ENCODE measurements at regions not wholly inside any gene's neighbourhood (a gene's known extent, or its start where the extent isn't known, plus 50 kb on each side); places are given as distances from the start of the nearest gene placed in this dataset.
A peak's percentile ranks its signal among the peaks of the same experiment; 100 is the strongest.
"Not testable (repeated sequence)": the region's sequence is repeated elsewhere in the genome, so short reads cannot be mapped to it uniquely, and the experiment has no call there.

GRCh38 chr22:49671331-49672013 is 156.2 kb downstream of the BRD1 start:
- TF ChIP-seq CTCF (IDR thresholded peaks at IDR 0.05) (no peak), POLR2A (IDR thresholded peaks at IDR 0.05) (no peak)
- DNase-seq = peak in 1 of 7 donors; percentile 9
- H3K36me3 ChIP-seq (replicated peaks in 1 of 2) = no peaks in the 10 kb centered on the region
- no peaks in the 10 kb centered on the region for H3K4me1 ChIP-seq (replicated peaks in 1 of 2)
- peak overlapping the region in 1 of 4 donors; percentile 40 for H3K4me3 ChIP-seq
- peaks cover 28% of the 10 kb centered on the region for H3K27me3 ChIP-seq
- no peaks in the 10 kb centered on the region for H3K9me3 ChIP-seq (replicated peaks in 1 of 3)
- intact Hi-C loops (cut with DNase I) = no loop called here
- WGBS, 4 donors = 7 to 20% (median 14%) methylated on average over 20 to 28 of the region's 28 CpGs
- no peak overlapping the region for H3K27ac ChIP-seq

GRCh38 chr22:49670456-49671330 is 157.0 kb downstream of the BRD1 start:
- Histone ChIP-seq H3K36me3 (replicated peaks in 1 of 2) (no peaks in the 10 kb centered on the region), H3K27me3 (peaks cover 28% of the 10 kb centered on the region), H3K9me3 (replicated peaks in 1 of 3) (no peaks in the 10 kb centered on the region), H3K27ac (no peak overlapping the region), H3K4me3 (peak overlapping the region in 1 of 4 donors; percentile 40), H3K4me1 (replicated peaks in 1 of 2) (no peaks in the 10 kb centered on the region)
- 1 to 4% (median 3%) methylated on average over 17 to 69 of the region's 69 CpGs for WGBS, 4 donors
- no peak for DNase-seq
- TF ChIP-seq POLR2A (IDR thresholded peaks at IDR 0.05) (no peak), CTCF (IDR thresholded peaks at IDR 0.05) (no peak)
- intact Hi-C loops (cut with DNase I) = no loop called here

GRCh38 chr22:49669969-49670455 is 157.7 kb downstream of the BRD1 start:
- peak overlapping the region in 1 of 4 donors; percentile 40 for H3K4me3 ChIP-seq
- 0 to 9% (median 2%) methylated on average over 4 to 33 of the region's 33 CpGs for WGBS, 4 donors

GRCh38 chr22:49669427-49669968 is 158.2 kb downstream of the BRD1 start:
- H3K4me1 ChIP-seq (replicated peaks in 1 of 2); H3K27ac ChIP-seq; H3K9me3 ChIP-seq (replicated peaks in 1 of 3); DNase-seq; intact Hi-C loops (cut with DNase I); H3K36me3 ChIP-seq (replicated peaks in 1 of 2); H3K4me3 ChIP-seq: not testable (repeated sequence)
- peaks cover 28% of the 10 kb centered on the region for H3K27me3 ChIP-seq
- WGBS, 4 donors = 55 to 88% (median 63%) methylated on average over 1 of the region's 1 CpG

More at GRCh38 chr22:49669969-49670455, 157.7 kb downstream of the BRD1 start:
- intact Hi-C loops (cut with DNase I); DNase-seq; H3K4me1 ChIP-seq (replicated peaks in 1 of 2); H3K27ac ChIP-seq; H3K9me3 ChIP-seq (replicated peaks in 1 of 3); H3K36me3 ChIP-seq (replicated peaks in 1 of 2): not testable (repeated sequence)
- peaks cover 28% of the 10 kb centered on the region for H3K27me3 ChIP-seq

- intact Hi-C loops (cut with DNase I) = no loop called here
- H3K27ac ChIP-seq = no peak overlapping the region
- no peak for DNase-seq
- TF ChIP-seq CTCF (IDR thresholded peaks at IDR 0.05) = no peak
- peaks cover 34% of the 10 kb centered on the region for H3K27me3 ChIP-seq
- no peaks in the 10 kb centered on the region for H3K9me3 ChIP-seq (replicated peaks in 1 of 3)
- no peak overlapping the region for H3K4me3 ChIP-seq
- H3K4me1 ChIP-seq (replicated peaks in 1 of 2) = no peaks in the 10 kb centered on the region
- WGBS, 4 donors = 73 to 85% (median 80%) methylated on average over 12 to 19 of the region's 19 CpGs
- H3K36me3 ChIP-seq (replicated peaks in 1 of 2) = no peaks in the 10 kb centered on the region
These were observed 159.3 kb downstream of the BRD1 start for GRCh38 chr22:49668402-49668801.

Measured in adrenal gland (tissue), 9 donors.